GM19468 (cell line): ENCODE measurements at regions not wholly inside any gene's neighbourhood (a gene's known extent, or its start where the extent isn't known, plus 50 kb on each side); places are given as distances from the start of the nearest gene placed in this dataset.

Experiments used
- ATAC-seq: cut with Tn5 transposase; IDR thresholded peaks from one replicate; pipeline ENCODE4 v1.9.1; 2021; ENCODE audit warnings: mild to moderate bottlenecking, moderate library complexity, moderate number of reproducible peaks; ENCODE audit not compliant: unreplicated experiment; ENCODE audit errors: extremely low read depth

DNA sequence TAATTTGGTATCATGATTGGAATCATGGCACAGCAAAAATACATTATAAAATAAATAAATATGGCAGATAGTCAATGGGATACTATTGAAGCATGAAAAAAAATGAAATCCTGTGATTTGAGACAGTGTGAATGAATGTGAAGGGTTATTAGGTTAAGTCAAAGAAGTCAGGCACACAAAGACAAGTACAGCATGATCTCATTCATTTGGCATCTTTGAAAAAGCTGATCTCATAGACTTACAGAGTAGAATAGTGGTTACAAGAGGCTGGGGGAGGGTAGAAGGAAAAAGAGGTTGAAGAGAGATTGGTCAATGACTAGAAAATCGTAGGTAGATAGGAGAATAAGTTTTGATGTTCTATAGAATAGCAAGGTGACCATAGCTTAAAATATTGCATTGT, 295.1 kb upstream of the SLITRK5 start:
- ATAC-seq: no peak

DNA sequence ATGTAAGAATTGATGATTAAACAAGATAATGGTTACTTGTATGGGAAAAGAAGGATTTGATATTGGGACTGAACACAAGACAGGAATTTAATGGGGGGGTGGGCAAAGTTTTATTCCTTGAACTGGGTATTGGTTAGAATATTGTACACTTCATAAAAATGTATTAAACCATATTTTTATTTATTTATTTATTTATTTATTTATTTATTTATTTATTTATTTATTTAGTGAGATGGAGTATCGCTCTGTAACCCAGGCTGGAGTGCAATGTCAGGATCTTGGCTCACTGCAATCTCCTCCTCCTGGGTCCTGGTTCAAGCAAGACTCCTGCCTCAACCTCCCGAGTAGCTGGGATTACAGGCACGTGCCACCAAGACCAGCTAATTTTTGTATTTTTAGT, 287.1 kb upstream of the SLITRK5 start:
- no peak for ATAC-seq

DNA sequence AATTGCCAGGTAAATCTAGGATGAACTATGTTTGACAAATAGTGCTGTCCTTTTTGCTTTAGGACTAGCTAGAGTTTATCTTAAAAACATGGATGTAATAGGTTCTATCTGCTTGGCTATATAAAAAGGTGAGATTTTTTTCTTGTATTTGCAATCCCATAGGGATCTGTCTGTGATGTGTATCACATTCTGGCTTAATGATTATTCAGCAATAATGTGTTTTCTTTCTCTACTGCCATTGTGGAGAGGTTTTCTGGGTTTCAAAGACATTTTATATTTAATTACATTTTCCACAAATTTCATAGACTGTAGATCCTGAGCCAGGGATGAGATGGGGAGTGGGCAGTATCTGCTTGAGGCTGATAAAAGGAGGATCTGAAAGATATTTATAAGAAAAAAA, 277.8 kb upstream of the SLITRK5 start:
- ATAC-seq: no peak

DNA sequence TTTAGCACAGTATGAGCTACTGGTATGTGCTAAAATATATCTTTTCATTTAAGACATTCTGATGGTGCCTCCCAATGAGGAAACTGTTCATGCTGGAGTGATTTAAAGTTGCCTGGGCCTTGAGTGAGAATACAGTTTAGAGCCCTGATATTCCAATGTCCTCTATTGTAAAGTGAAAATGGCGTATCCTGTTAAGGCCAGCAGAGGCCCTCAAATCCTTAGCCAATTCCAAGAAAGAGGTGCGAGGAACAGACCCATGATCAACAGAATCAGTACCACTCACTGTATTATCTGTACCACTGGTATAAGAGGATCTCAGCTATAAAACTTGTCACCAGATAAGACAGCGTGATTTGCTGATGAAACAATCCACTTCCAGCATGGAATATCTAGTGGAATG, 273.1 kb upstream of the SLITRK5 start:
- no peak for ATAC-seq

DNA sequence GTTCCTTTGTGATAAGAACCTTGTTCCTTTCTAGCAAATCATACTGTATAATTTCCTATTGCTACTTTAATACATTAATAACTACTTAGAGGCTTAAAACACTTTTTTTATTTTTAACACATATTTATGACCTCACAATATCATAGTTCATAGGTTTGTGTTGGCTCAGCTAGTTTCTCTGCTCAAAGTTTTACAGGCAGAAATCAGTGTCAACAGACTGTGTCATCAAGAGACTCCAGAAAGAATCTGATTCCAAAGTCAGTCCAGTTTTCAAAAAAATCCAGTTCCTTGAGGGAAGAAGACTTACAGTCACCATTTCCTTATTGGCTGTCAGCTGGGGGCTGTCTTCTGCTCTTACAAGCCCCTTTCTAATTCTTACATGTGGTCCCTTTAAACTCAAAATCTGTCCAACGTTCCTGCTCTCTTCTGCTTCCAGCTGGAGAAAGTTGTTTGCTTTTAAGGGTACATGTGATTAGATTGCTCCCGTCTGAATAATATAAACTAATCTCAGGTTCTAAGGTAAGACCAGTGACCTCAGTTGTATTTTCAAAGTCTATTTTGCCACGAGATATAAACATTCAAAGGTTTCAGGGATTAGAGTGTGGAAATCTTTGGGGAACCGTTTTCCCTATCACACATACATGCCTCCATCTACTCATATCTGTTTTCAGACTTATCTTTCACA, 267.3 kb upstream of the SLITRK5 start:
- ATAC-seq: no peak

DNA sequence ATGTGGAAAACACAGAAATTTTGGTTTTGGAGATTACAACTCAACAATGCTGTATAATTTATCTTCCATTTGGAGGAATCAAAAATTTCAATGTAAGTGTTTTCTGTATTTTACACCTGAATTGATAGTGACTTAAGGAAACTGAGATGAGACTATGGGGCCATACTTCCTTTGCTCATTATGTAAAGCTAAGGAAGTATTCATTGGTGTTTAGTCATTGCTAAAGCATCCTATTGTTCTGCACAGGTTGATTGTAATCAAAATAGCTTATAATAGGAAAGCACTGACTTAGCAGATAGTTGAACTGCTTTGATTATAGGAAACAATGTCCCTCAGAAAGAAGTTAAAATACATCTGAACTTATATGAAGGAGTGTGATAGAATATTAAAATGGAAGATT, 244.4 kb upstream of the SLITRK5 start:
- no peak for ATAC-seq

DNA sequence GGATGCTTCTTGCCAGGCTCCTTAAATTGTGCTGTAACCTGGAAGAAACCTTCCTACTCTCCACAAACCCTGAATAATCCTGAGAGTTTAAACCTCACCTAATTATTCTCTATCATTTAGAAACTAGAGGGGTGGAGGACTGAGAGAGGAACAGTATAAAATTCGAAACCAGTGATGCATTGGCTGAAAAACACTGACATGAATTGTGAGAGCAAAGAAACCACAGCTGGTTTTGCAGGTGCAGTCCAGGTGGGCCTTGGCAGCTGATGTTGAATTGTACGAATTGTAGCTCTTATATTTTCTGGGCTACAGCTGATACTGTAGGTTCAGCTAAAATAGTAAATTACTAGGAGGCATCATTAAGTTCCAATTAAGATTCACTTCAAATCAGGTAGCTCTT, 227.0 kb upstream of the SLITRK5 start:
- no peak for ATAC-seq

DNA sequence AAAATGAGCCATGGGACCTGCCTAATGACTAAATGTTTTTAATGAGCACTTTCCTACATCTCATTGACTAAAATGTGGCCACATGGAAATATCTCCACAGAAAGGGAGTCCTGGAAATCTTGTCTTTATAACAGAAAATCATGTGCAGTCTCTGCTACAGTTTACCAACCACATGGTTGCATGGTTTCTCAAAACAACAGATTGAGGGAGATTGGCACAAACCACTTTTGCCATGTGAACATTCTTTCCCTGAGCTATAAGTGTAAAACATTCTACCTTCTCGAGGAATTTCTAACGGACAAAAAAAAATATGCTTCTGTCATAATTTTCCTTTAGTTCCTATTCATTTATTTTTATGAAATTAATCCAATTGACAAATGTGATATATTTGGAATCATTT, 218.9 kb upstream of the SLITRK5 start:
- ATAC-seq: no peak

DNA sequence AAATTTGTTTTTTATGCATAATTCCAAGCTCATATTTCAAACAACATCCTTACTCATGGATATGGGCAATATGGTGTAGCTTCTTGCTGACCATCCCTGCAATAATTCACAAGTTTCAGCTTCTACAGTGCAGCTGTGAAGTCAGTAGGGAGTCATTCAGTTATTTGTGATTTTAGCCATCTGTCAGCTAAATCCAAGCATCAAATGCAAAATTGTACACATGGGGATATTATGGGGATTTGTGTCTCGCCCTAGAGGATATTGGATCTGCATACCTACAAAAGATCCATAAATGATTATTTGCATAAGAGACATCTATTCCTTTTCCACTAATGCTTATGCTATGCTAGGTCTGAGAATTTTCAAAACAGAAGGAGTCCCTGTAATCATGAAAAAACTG, 217.9 kb upstream of the SLITRK5 start:
- no peak for ATAC-seq

DNA sequence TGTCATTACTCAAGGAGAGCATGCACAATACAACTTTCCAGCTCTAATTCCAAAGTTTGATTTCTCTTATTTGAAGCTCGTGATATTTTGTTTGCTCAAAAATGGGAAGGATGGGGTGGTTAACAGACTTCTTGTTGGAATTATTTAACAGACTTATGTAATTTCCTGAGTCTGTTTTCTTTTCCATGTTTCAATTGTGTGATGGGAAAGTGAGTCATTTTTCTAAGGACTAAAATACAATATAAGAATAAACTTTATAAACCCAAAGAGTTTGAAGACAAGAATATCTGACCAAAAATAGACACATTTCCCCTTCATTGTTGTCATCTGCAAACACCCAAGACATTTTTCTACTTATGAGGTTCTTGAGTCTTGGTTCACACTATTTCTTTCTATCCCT, 211.8 kb upstream of the SLITRK5 start:
- no peak for ATAC-seq

DNA sequence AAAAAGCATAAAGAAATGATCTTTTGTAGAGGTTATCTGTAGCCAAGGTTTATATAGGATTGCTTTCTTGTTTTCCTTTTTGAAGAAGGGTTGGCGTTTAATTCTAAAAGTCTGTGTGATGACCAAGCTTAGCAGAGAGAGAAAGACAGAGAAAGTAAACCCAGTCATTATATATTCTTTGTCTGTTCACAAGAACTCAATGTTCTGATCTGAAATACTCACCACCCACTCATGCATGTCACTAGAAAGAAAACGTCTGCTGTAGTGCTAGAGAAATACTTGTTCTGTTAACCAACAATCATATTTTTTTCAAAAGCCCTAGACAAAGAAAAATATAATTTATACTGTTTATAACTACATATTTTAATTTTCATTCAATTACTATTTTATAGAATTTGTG, 173.7 kb upstream of the SLITRK5 start:
- no peak for ATAC-seq

DNA sequence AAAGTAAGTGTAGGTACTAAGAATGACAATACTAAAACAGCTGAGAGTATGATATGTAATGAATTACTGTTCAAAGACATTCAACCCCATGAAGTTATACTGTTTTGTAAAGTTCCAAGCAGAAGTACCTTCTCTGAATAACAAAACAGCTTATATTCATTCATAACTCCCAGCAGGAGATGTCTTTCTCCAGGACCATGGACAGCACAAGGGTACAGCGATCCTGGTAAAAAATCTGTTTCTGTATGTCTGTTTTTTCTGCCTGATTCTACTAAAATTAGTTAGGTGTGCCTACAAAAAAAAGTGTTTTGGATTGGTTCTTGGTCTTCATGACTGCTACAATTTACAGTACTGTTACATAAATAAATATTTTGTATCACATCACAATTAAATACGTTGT, 172.5 kb upstream of the SLITRK5 start:
- no peak for ATAC-seq

DNA sequence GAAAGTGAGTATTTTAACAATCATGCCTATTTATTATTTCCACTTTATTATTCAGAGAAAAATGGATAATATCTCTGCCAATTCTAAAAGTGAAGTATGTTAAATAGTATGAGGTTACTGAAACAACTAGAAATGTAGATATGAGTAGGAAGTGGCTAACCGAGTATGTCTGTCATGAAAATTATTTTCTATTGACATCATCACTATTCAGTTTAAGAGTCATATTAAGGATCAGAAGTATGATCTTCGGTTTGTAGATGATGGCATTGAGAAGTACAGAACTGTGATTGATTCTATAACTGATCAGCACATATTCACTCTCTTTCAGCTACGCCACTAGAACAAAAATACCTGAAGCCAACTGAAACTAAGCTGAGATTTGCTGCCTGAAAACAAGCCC, 146.4 kb upstream of the SLITRK5 start:
- ATAC-seq: no peak

DNA sequence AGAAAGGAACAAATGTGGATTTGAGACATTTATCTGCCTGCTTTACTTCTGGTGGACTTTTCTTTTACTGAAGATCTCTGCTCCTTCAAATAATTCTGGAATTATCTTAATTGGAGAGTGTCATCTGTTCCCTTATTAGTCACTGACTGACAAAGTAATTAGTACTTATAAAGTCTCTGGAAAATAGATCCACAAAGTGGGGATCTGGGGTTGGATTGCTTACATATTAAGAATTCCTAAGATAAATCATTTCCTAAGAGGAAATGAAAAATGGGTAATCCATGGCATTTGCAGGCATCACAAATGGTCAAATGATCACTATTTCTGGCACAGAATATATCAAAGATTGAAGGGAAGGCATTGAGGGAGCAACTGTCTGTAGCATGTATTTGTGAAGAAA, 137.4 kb upstream of the SLITRK5 start:
- ATAC-seq: no peak

DNA sequence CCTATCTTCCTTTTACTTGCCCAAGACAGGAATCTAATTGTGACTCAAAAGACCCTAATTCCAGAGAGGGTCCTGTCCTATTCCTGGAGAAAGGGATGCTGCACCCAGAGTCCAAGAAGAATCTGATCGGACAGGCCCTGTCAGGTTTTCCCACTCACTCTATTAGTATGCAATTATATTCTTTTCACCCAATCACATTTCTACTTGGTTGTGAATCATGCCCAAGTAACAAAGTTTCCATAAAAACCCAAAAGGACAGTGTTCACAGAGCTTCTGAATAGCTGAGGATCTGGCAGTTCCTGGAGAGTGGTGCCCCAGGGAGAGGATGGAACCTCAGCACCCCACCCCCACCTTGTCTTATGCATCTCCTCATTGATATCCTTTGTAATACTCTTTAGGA, 135.3 kb upstream of the SLITRK5 start:
- ATAC-seq: no peak

DNA sequence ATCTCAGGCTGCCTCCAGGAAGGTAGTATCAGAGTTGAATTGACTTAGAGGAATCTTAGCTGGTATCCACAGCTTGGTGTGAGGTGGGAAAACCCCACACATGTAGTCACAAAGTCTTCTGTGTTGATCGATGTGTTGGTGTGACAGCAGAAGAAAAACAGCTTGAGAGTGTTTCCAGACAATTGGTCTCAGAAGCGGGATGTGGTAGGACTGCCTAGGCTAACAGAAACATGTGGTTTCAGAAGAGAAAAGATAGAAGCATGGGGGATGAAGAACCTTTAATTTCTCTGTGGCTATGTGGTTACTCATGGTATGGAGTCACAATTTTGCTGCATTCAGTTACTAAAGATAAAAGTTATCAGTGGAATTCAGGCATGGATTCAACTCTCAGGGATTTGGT, 134.7 kb upstream of the SLITRK5 start:
- ATAC-seq: no peak

DNA sequence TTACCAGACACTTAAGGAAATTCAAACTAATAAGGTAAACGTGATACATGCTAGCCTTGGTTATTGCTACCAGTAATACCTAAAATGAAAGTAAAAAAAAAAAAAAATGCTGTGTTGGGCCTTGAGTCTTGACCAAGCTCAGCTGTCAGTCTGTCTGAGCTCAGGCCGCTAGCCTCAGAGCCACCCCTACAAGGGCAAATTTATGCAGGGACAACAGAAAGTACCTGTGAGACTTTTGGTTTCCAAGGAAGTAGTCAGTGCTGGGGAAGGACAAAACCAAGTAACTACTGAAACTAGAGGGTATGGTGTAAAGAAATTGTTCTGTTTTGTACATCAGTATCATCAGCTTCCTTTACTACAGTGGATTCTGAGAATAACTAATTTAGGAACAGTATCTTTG, 134.3 kb upstream of the SLITRK5 start:
- peak; percentile 40 for ATAC-seq

DNA sequence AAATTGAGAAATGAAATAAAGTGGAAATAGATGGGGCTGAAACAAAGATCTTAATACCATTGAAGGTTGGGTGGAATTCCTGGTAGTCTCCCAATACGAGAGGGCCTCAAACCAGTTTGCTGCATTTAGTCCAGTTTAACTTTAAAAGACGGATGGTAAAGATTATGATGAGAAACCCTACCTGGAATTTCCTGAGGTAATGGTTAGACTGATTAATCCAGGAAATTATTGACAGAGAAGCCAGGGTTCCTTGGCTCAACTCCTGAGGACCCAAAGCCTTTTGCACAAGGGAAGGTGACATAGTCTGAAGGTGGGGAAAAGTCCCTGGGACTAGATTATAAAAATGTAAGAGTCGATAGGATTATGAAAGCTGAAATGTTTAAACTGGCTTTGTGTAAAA, 133.2 kb upstream of the SLITRK5 start:
- ATAC-seq: no peak

DNA sequence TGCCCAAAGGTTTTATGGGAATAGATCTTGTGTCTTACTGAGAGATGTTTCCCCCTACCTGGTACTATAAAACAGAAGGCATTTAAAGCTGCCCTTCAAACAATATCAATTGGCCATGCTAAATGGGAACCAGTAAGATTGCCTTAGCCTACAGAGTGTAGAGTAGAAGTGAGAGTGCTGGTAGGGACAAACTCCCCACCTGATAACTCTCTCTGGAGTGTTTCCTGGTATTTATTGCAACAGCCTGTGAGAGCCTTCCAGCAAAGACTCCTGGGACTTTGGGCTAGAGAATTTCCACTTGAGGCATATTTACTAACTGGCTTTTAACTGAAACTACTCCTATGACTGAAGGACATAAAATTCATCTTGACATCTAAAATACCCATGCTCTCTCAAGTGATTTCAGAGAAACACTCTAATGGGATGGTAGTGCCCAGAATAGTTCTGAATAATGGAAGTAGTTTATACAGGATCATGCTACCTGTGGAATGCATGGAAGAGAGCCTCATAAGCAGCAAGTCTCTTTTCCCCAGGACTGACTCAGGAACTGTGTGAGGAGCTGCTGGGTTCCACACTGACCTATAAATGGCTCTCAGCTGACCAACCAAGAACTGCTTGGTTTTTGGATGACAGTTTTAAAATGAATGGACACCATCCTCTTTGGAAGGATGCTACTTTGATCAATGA, 132.7 kb upstream of the SLITRK5 start:
- no peak for ATAC-seq

DNA sequence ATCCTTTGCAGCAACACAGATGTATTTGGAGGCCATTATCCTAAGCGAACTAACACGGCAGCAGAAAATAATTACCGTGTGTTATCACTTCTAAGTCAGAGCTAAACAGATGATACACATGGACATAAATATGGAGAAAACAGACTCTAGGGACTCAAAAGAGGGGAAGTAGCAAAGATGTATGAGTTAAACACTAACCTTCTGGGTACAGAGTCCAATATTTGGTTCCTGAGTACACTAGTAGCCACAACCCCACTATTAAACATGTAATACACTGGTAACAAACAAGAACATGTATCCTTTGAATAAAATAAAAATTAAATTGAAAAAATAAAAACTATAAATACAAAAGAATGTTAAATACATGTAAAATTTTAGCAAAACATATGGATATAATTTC, 118.0 kb upstream of the SLITRK5 start:
- ATAC-seq: no peak

DNA sequence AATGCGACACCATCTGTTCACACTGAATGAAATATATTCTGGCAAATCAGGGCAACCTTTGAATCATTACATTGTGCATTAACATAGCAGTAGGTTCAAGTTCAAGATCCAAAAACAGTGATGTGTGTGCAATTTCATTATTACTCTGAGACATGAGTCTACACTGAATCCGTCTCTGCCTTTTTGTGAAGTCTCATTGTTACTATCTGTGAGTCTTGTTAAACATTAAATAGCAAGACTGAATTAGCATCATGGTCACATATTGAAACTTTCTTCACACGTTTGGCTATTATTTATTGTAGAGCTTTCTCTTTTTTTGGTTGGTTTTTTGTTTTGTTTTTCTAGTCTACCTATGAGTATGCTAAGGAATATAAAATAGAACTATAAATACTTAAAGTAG, 117.1 kb upstream of the SLITRK5 start:
- ATAC-seq: no peak

DNA sequence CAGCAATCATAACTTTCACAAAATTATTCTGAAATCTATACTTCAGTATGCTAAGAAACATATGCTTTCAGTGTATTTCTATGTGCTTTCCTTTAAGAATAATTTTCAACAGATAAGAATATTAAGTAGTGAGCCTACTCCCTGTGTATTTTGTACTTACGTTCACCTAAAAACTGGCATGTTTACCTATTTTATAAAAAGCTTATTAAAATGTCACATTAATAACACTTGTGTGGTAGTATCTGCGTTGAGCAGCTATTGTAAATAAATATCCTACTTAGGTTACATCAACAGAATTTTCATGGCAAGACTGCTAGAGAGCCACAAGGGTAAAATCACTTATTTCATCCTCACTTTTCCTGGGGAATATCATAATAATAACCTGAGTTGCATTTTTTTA, 113.4 kb upstream of the SLITRK5 start:
- ATAC-seq: no peak
